Endothelial cell of umbilical vein (primary cell): ENCODE measurements at regions not wholly inside any gene's neighbourhood (a gene's known extent, or its start where the extent isn't known, plus 50 kb on each side); places are given as distances from the start of the nearest gene placed in this dataset.

Experiments
- BruUV-seq: library from RNA; stranded (reverse); fragments of 400-500 nt; replicated peaks from 2 replicates; lab custom pipeline; 2021; lab: Mats Ljungman, UMichigan
- CTCF ChIA-PET: fragments of 300-600, 350-600 bp; sonication (Branson Sonifier 250); formaldehyde crosslinking; loops from one replicate; lab custom pipeline; 2021; ENCODE audit warnings: antibody characterized with exemption, inconsistent platforms; lab: Charles Lee
- POLR2A ChIA-PET: fragments of 300-600, 350-600 bp; sonication (Branson Sonifier 250); formaldehyde crosslinking; loops from one replicate; lab custom pipeline; 2021; ENCODE audit warnings: antibody characterized with exemption, inconsistent platforms; lab: Charles Lee
- DNase-seq: peaks from one replicate; pipeline ENCODE4 v3.0.0-alpha.2; 2011; ENCODE audit warnings: low read depth, low spot score
- FAIRE-seq: peaks from 2 replicates; lab custom pipeline; 2011; peaks lifted over from hg19 to GRCh38; lab: Jason Lieb, UNC
- H2AFZ ChIP-seq: 2 replicates; pipeline ENCODE4 v1.6.0; 2012; ENCODE audit warnings: low read depth, low read length, control low read depth, inconsistent platforms
- H3K27ac ChIP-seq: 2 replicates; pipeline ENCODE4 v1.5.1; 2011; ENCODE audit warnings: low read depth, mild to moderate bottlenecking, control low read depth, low read length, moderate library complexity; ENCODE audit not compliant: insufficient read depth
- H3K27me3 ChIP-seq, 2 experiments: 2 replicates each; pipeline versions ENCODE4 v1.6.0 to v1.6.1; 2011; ENCODE audit warnings: low read length in 2 of 2, mixed read lengths in 1 of 2; ENCODE audit not compliant: control insufficient read depth in 2 of 2, insufficient read depth in 2 of 2
- H3K36me3 ChIP-seq, 2 experiments: 2 replicates in 1 of 2; 3 replicates in 1 of 2; pipeline ENCODE4 v1.5.1; 2011; ENCODE audit warnings: low read length in 2 of 2, mild to moderate bottlenecking in 1 of 2, moderate library complexity in 1 of 2; ENCODE audit not compliant: control insufficient read depth in 2 of 2, insufficient read depth in 2 of 2; ENCODE audit errors: extremely low read depth in 1 of 2
- H3K4me1 ChIP-seq: 3 replicates; pipeline ENCODE4 v1.5.1; 2011; ENCODE audit warnings: mild to moderate bottlenecking, low read length; ENCODE audit not compliant: control insufficient read depth, insufficient read depth; ENCODE audit errors: extremely low read depth
- H3K4me2 ChIP-seq: 2 replicates; pipeline ENCODE4 v1.6.1; 2011; ENCODE audit warnings: low read length, control low read depth, mixed read lengths; ENCODE audit not compliant: insufficient read depth
- H3K4me3 ChIP-seq, 3 experiments: fragments of 200-600 bp in 1 of 3; sonication (generic), shearing (Covaris generic) in 1 of 3; replicated peaks in 1 of 3; 2 replicates each; pipeline ENCODE4 v1.5.1; 2011 to 2016; ENCODE audit warnings: control low read depth in 3 of 3, low read length in 3 of 3, mild to moderate bottlenecking in 2 of 3, inconsistent platforms in 1 of 3, low read depth in 1 of 3, moderate library complexity in 1 of 3; ENCODE audit not compliant: insufficient read depth in 1 of 3
- H3K79me2 ChIP-seq: 2 replicates; pipeline ENCODE4 v1.6.0; 2012; ENCODE audit warnings: low read length, inconsistent platforms; ENCODE audit not compliant: control insufficient read depth, insufficient read depth
- H3K9ac ChIP-seq: replicated peaks from 2 replicates; pipeline ENCODE3; 2011; ENCODE audit warnings: low read length, control low read depth; ENCODE audit not compliant: insufficient read depth; ENCODE audit errors: extremely low read depth
- H3K9me1 ChIP-seq: replicated peaks from 3 replicates; pipeline ENCODE4 v1.6.0; 2011; ENCODE audit warnings: mild to moderate bottlenecking, low read length; ENCODE audit not compliant: control insufficient read depth, insufficient read depth; ENCODE audit errors: extremely low read depth
- H3K9me3 ChIP-seq: replicated peaks from 2 replicates; pipeline ENCODE4 v1.5.1; 2012; ENCODE audit warnings: low read length, inconsistent platforms; ENCODE audit not compliant: control insufficient read depth, insufficient read depth
- H4K20me1 ChIP-seq: replicated peaks from 2 replicates; pipeline ENCODE3; 2011; ENCODE audit warnings: mild to moderate bottlenecking, low read length; ENCODE audit not compliant: control insufficient read depth, insufficient read depth; ENCODE audit errors: extremely low read depth
- CTCF ChIP-seq, 2 donors: IDR thresholded peaks; 1 replicate in 1 of 2; 2 replicates in 1 of 2; pipeline ENCODE4 v1.5.1; 2011; ENCODE audit warnings: low read length in 2 of 2, mild to moderate bottlenecking in 2 of 2, moderate library complexity in 2 of 2, control low read depth in 1 of 2, inconsistent platforms in 1 of 2, low read depth in 1 of 2; ENCODE audit not compliant: insufficient read depth in 1 of 2; ENCODE audit errors: extremely low read depth in 1 of 2
- EZH2 ChIP-seq: IDR thresholded peaks from 2 replicates; pipeline ENCODE4 v1.6.1; 2012; ENCODE audit warnings: borderline replicate concordance, low read depth, mild to moderate bottlenecking, moderate library complexity, low read length, inconsistent platforms; ENCODE audit not compliant: severe bottlenecking
- FOS ChIP-seq: IDR thresholded peaks from 2 replicates; pipeline ENCODE4 v1.6.1; 2011; ENCODE audit warnings: mild to moderate bottlenecking, low read length, moderate library complexity, borderline replicate concordance; ENCODE audit not compliant: insufficient read depth
- GATA2 ChIP-seq: IDR thresholded peaks from 2 replicates; pipeline ENCODE4 v1.7.0; 2011; ENCODE audit warnings: low read depth, mild to moderate bottlenecking, moderate library complexity, mixed read lengths, low read length; ENCODE audit not compliant: insufficient read length, insufficient read depth
- POLR2A ChIP-seq: IDR thresholded peaks from 2 replicates; pipeline ENCODE4 v1.6.1; 2012; ENCODE audit warnings: low read depth, mild to moderate bottlenecking, control low read depth, low read length
- POLR2AphosphoS5 ChIP-seq: IDR thresholded peaks from 2 replicates; pipeline ENCODE4 v1.6.1; 2012; ENCODE audit warnings: low read depth, mild to moderate bottlenecking, control low read depth, low read length, moderate library complexity; ENCODE audit not compliant: insufficient read depth
- dilution Hi-C: fragments of 300-500 bp; cut with MboI; formaldehyde crosslinking; loops from one replicate; pipeline ENCODE4 v1.15.0; 2019; ENCODE audit warnings: low sequenced_read_pairs; ENCODE audit not compliant: extremely low pct_ligation_motif_present
- intact Hi-C: fragments of 100-400 bp; cut with micrococcal nuclease; formaldehyde crosslinking; loops from one replicate; pipeline ENCODE4 v1.10.0; 2022

- H3K27me3 ChIP-seq: no peaks in the 10 kb centered on the region
- no peak overlapping the region for H3K4me3 ChIP-seq
- no peaks in the 10 kb centered on the region for H3K9me3 ChIP-seq
- H2AFZ ChIP-seq: no peak overlapping the region
- no peaks in the 10 kb centered on the region for H4K20me1 ChIP-seq
- no TSS peak for BruUV-seq
- FAIRE-seq: no peak
- ChIA-PET CTCF (interaction anchor here (1.0 kb wide), 1 partner anchor 25 kb away, joined by 3 read pairs; no protein-coding TSS in a partner anchor), POLR2A (no interaction called here)
- dilution Hi-C loops (no loop called here), intact Hi-C loops (no loop called here)
- no peak for TF ChIP-seq POLR2AphosphoS5
- TF ChIP-seq EZH2: no peak
- no peak for TF ChIP-seq POLR2A
- TF ChIP-seq FOS: no peak
- TF ChIP-seq CTCF (IDR thresholded peaks at IDR 0.05; ENCODE audit: extremely low read depth in 1 of 2, insufficient read depth in 1 of 2, low read depth in 1 of 2, low read length in 2 of 2): no peak
- TF ChIP-seq GATA2: no peak
- H3K4me1 ChIP-seq: peaks cover 19% of the 10 kb centered on the region
- no peaks in the 10 kb centered on the region for H3K36me3 ChIP-seq
- H3K27ac ChIP-seq: no peak overlapping the region
- H3K9ac ChIP-seq: no peak overlapping the region
- no peaks in the 10 kb centered on the region for H3K9me1 ChIP-seq
- H3K4me2 ChIP-seq: no peak overlapping the region
- no peaks in the 10 kb centered on the region for H3K79me2 ChIP-seq
- DNase-seq: no peak
Measured at GRCh38 chr1:99551812-99552614, 93.9 kb upstream of the PALMD start.
